SK-N-MC (cell line): ENCODE measurements at regions not wholly inside any gene's neighbourhood (a gene's known extent, or its start where the extent isn't known, plus 50 kb on each side); places are given as distances from the start of the nearest gene placed in this dataset.
"Not testable (repeated sequence)": the region's sequence is repeated elsewhere in the genome, so short reads cannot be mapped to it uniquely, and the experiment has no call there.

Experiments used
- DNase-seq: peaks from one replicate; pipeline ENCODE4 v3.0.0-alpha.2; 2011; ENCODE audit warnings: low read depth, low spot score
- H3K27ac ChIP-seq: fragments of 200-600 bp; sonication (generic); 2 replicates; pipeline ENCODE4 v1.5.1; 2016; ENCODE audit warnings: mixed run types
- H3K36me3 ChIP-seq: fragments of 200-600 bp; sonication (generic); 2 replicates; pipeline ENCODE4 v1.6.1; 2017; ENCODE audit warnings: antibody characterized with exemption, low read length, mixed read lengths; ENCODE audit not compliant: insufficient read depth
- H3K4me3 ChIP-seq: fragments of 200-600 bp; sonication (generic); 2 replicates; pipeline ENCODE4 v1.5.1; 2016
- H3K9ac ChIP-seq: fragments of 200-600 bp; sonication (generic); 2 replicates; pipeline ENCODE4 v1.8.0; 2017; ENCODE audit warnings: mixed run types, mixed read lengths; ENCODE audit not compliant: insufficient read length
- H3K9me3 ChIP-seq: fragments of 200-600 bp; sonication (generic); 2 replicates; pipeline ENCODE4 v1.6.1; 2017; ENCODE audit warnings: low read depth, mild to moderate bottlenecking, antibody characterized with exemption, low read length, moderate library complexity, mixed read lengths
- EZH2 ChIP-seq: fragments of 200-600 bp; sonication (generic); IDR thresholded peaks from one replicate; pipeline ENCODE4 v1.6.1; 2017; ENCODE audit warnings: antibody characterized with exemption
- FOXP2 ChIP-seq: optimal IDR thresholded peaks from 2 replicates; pipeline ENCODE3; 2011; ENCODE audit warnings: mild to moderate bottlenecking, moderate library complexity; ENCODE audit not compliant: insufficient read depth; ENCODE audit errors: extremely low read length, control extremely low read depth
- POLR2AphosphoS5 ChIP-seq: IDR thresholded peaks from 2 replicates; pipeline ENCODE4 v1.6.1; 2012; ENCODE audit warnings: mild to moderate bottlenecking, low read depth, low read length, borderline replicate concordance

- Histone ChIP-seq H3K9ac (no peak overlapping the region), H3K36me3 (no peaks in the 10 kb centered on the region), H3K4me3 (no peak overlapping the region), H3K9me3 (no peaks in the 10 kb centered on the region), H3K27ac (no peak overlapping the region)
- no peak for DNase-seq
- no peak for TF ChIP-seq FOXP2
- TF ChIP-seq EZH2, result no peak
- TF ChIP-seq POLR2AphosphoS5, result no peak
Measured at GRCh38 chr2:36125702-36126101, 229.9 kb upstream of the CRIM1 start.

DNA sequence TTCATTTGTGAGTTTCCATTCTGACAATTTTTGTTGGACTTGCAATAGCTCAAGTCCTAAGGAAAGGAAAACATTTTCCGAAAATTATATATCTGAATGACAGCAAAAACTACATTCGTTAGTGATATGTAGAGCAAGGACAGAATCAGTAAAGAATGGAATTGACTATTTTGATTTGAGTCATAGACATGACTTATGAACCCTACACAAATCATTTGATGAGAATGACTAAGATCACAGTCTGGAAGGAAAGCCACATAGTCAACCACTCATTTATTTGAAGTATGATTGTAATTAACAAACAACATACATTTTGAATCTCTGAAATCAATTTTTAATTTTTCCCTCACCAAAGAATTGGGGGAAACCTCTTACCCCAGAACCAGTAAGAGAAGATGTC lies 231.6 kb upstream of the CRIM1 start:
- TF ChIP-seq EZH2 (no peak), POLR2AphosphoS5 (no peak), FOXP2 (no peak)
- Histone ChIP-seq H3K27ac (no peak overlapping the region), H3K36me3 (no peaks in the 10 kb centered on the region), H3K4me3 (no peak overlapping the region), H3K9ac (no peak overlapping the region), H3K9me3 (no peaks in the 10 kb centered on the region)
- no peak for DNase-seq

DNA sequence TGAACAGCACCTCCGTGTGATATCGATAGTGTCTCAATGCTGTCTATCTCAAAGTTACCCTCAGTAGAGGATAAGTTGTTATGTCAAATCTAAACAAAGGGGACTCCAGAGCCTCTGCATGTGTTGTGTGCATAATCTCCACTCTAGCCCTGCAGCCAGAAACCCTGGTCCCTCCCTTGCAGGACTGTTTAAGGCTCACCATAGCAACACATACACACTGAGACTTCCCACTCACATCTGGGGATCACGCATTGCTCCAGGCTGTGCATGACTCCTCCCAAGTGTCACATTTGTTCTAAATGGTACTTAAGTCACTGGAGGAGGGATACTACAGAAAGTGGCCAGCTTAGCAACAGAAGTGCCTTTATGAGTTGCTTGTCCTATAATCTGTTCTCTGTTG lies 258.6 kb upstream of the CRIM1 start:
- DNase-seq, result no peak
- Histone ChIP-seq H3K36me3 (no peaks in the 10 kb centered on the region), H3K9me3 (no peaks in the 10 kb centered on the region), H3K4me3 (no peak overlapping the region), H3K27ac (no peak overlapping the region), H3K9ac (no peak overlapping the region)
- TF ChIP-seq EZH2 (no peak), POLR2AphosphoS5 (no peak), FOXP2 (no peak)

GRCh38 chr2:36091844-36092741 lies 263.5 kb upstream of the CRIM1 start:
- not testable (repeated sequence) for H3K36me3 ChIP-seq, H3K27ac ChIP-seq, DNase-seq, H3K9me3 ChIP-seq, H3K4me3 ChIP-seq, H3K9ac ChIP-seq

DNA sequence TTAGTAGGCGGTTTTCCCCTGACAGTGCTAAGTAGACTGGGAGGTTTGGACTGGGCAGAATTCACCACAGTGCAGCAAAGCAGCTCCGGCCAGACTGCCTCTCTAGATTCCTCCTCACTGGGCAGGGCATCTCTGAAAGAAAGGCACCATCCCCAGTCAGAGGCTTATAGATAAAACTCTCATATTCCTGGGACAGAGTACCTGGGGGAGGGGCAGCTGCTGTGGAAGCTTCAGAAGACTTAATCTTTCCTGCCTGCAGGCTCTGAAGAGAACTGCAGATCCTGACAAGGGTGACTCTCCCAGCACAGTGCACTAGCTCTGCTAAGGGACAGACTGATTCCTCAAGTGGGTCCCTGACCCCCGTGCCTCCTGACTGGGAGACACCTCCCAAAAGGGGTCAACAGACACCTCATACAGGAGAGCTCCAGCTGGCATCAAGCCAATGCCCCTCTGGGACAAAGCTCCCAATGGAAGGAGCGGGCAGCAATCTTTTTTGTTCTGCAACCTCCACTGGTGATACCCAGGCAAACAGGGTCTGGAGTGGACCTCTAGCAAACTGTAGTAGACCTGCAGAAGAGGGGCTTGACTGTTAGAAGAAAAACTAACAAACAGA lies 266.8 kb upstream of the CRIM1 start:
- DNase-seq, result no peak
- no peak for TF ChIP-seq POLR2AphosphoS5
- no peak for TF ChIP-seq EZH2
- TF ChIP-seq FOXP2, result no peak
- H3K9me3 ChIP-seq, result no peaks in the 10 kb centered on the region
- no peak overlapping the region for H3K27ac ChIP-seq
- no peaks in the 10 kb centered on the region for H3K36me3 ChIP-seq
- no peak overlapping the region for H3K4me3 ChIP-seq
- no peak overlapping the region for H3K9ac ChIP-seq

DNA sequence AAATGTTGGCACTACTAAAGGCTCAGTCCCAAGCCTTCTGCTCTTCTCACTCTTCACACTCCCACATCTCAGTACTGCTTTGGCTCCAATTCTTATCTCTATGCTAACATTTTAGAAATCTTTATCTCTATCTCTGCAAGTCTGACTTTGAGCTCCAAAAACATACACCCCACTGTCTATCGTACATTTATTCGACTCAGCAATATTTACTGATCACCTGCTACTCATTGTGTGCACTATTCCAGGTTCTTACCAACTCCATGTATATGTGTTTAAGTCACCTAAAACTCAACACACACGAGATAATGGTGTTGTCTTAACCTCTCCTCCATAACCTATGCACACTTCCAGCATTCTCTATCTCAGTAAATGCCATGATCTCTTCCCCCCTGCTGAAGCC lies 268.2 kb upstream of the CRIM1 start:
- no peak overlapping the region for H3K27ac ChIP-seq
- TF ChIP-seq POLR2AphosphoS5, result no peak
- no peak for TF ChIP-seq EZH2
- no peak for TF ChIP-seq FOXP2
- no peak overlapping the region for H3K4me3 ChIP-seq
- H3K36me3 ChIP-seq, result no peaks in the 10 kb centered on the region
- no peak for DNase-seq
- H3K9ac ChIP-seq, result no peak overlapping the region
- no peaks in the 10 kb centered on the region for H3K9me3 ChIP-seq

DNA sequence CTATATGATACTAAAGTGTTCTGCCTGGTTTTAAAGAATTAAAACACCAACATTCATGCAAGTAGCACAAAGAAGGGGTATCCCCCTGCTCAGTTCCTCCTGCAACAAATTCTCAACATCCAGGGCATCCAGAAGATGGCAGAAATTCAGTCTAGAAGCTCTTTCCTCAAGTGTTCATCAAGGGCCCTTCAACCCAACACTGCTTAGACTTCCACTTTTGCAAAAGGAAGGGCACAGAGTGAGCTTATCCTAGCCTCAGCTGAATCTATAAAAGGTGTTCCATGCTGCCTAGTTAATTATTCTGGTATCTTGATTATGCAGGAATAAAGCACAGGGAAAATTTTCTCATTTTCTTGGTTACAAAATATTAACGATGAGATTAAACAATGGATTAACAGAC lies 275.8 kb upstream of the CRIM1 start:
- no peak overlapping the region for H3K9ac ChIP-seq
- H3K4me3 ChIP-seq, result no peak overlapping the region

GRCh38 chr2:36074008-36074407 lies 281.6 kb upstream of the CRIM1 start:
- Histone ChIP-seq H3K27ac (no peak overlapping the region), H3K9ac (no peak overlapping the region), H3K9me3 (no peaks in the 10 kb centered on the region; the same call in 1 of the 2 replicates), H3K36me3 (no peaks in the 10 kb centered on the region), H3K4me3 (no peak overlapping the region)
- no peak for TF ChIP-seq EZH2
- DNase-seq, result no peak

More for the DNA sequence above, 275.8 kb upstream of the CRIM1 start:
- TF ChIP-seq EZH2 (no peak), POLR2AphosphoS5 (no peak), FOXP2 (no peak)
- Histone ChIP-seq H3K9me3 (no peaks in the 10 kb centered on the region), H3K36me3 (no peaks in the 10 kb centered on the region), H3K27ac (no peak overlapping the region)
- DNase-seq, result no peak

DNA sequence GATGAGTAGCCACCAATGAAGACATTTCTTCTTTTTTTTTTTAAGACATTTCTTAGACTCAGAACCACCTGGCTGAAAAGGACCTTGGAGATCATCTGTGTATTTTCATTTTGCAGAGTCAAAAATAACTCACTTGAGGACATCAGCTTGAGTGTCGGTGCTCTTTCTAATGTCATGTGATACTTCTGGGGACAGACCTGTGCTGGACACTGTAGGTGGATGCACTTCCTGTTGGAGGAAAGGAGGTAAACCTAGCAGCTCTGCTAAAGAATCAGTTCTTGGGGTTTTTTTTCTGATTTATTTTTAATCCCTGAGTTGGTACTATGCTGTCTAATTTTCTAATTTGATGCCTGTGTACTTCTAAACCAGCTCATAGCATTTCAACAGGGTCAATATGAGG lies 283.9 kb upstream of the CRIM1 start:
- H3K36me3 ChIP-seq, result no peaks in the 10 kb centered on the region
- TF ChIP-seq EZH2 (no peak), POLR2AphosphoS5 (no peak), FOXP2 (no peak)
- no peak overlapping the region for H3K4me3 ChIP-seq
- no peak overlapping the region for H3K27ac ChIP-seq
- H3K9me3 ChIP-seq, result no peaks in the 10 kb centered on the region; the same call in 1 of the 2 replicates
- no peak overlapping the region for H3K9ac ChIP-seq
- DNase-seq, result no peak

GRCh38 chr2:36069074-36069473 lies 286.5 kb upstream of the CRIM1 start:
- Histone ChIP-seq H3K4me3 (no peak overlapping the region), H3K9me3 (no peaks in the 10 kb centered on the region; the same call in 1 of the 2 replicates), H3K27ac (no peak overlapping the region), H3K9ac (no peak overlapping the region), H3K36me3 (no peaks in the 10 kb centered on the region)
- DNase-seq, result no peak
- TF ChIP-seq EZH2 (no peak), FOXP2 (no peak), POLR2AphosphoS5 (no peak)
